HG03108 (cell line): ENCODE measurements at regions not wholly inside any gene's neighbourhood (a gene's known extent, or its start where the extent isn't known, plus 50 kb on each side); places are given as distances from the start of the nearest gene placed in this dataset.

ENCODE experiments used
- ATAC-seq: cut with Tn5 transposase; IDR thresholded peaks from one replicate; pipeline ENCODE4 v1.9.1; 2021; ENCODE audit warnings: moderate library complexity; ENCODE audit not compliant: unreplicated experiment

- ATAC-seq = no peak
These were observed 296.5 kb upstream of the AZI2 start for GRCh38 chr3:28645149-28645548.

- ATAC-seq = no peak
These were observed 297.8 kb upstream of the AZI2 start for GRCh38 chr3:28646435-28646834.

- no peak for ATAC-seq
These were observed 300.6 kb upstream of the AZI2 start for GRCh38 chr3:28649266-28649665.

GRCh38 chr3:28651159-28651558 lies 302.5 kb upstream of the AZI2 start:
- ATAC-seq = no peak

- ATAC-seq = no peak
These were observed 315.5 kb upstream of the AZI2 start for GRCh38 chr3:28664123-28664522.

- ATAC-seq = peak; percentile 90
These were observed 319.3 kb upstream of the AZI2 start for GRCh38 chr3:28667646-28668621.

GRCh38 chr3:28669870-28670269 lies 321.2 kb upstream of the AZI2 start:
- ATAC-seq = no peak

GRCh38 chr3:28672406-28672805 lies 323.8 kb upstream of the AZI2 start:
- no peak for ATAC-seq

- ATAC-seq = no peak
These were observed 324.8 kb upstream of the AZI2 start for GRCh38 chr3:28673446-28673845.

- no peak for ATAC-seq
These were observed 325.6 kb upstream of the AZI2 start for GRCh38 chr3:28674212-28674611.

- no peak for ATAC-seq
These were observed 329.0 kb upstream of the AZI2 start for GRCh38 chr3:28677581-28677980.

GRCh38 chr3:28678086-28678485 lies 329.5 kb upstream of the AZI2 start:
- no peak for ATAC-seq

- no peak for ATAC-seq
These were observed 331.4 kb upstream of the AZI2 start for GRCh38 chr3:28680050-28680449.

GRCh38 chr3:28682121-28682520 lies 333.5 kb upstream of the AZI2 start:
- no peak for ATAC-seq

GRCh38 chr3:28690176-28690575 lies 341.6 kb upstream of the AZI2 start:
- ATAC-seq = no peak

GRCh38 chr3:28698706-28699105 lies 350.1 kb upstream of the AZI2 start:
- no peak for ATAC-seq

- ATAC-seq = no peak
These were observed 350.7 kb upstream of the AZI2 start for GRCh38 chr3:28699283-28699682.

GRCh38 chr3:28700728-28701127 lies 352.1 kb upstream of the AZI2 start:
- no peak for ATAC-seq

- ATAC-seq = no peak
These were observed 355.2 kb upstream of the AZI2 start for GRCh38 chr3:28703843-28704242.

GRCh38 chr3:28711293-28711692 lies 362.7 kb upstream of the AZI2 start:
- ATAC-seq = no peak

- no peak for ATAC-seq
These were observed 368.3 kb upstream of the AZI2 start for GRCh38 chr3:28716939-28717338.

- ATAC-seq = no peak
These were observed 369.6 kb upstream of the AZI2 start for GRCh38 chr3:28718074-28718849.
